IPS DF 4.7 (cell line): ENCODE measurements at regions not wholly inside any gene's neighbourhood (a gene's known extent, or its start where the extent isn't known, plus 50 kb on each side); places are given as distances from the start of the nearest gene placed in this dataset.

Experiments
- DNase-seq: peaks from one replicate; pipeline ENCODE4 v3.0.0-alpha.2; 2013; ENCODE audit warnings: low spot score; ENCODE audit errors: extremely low read depth

DNA sequence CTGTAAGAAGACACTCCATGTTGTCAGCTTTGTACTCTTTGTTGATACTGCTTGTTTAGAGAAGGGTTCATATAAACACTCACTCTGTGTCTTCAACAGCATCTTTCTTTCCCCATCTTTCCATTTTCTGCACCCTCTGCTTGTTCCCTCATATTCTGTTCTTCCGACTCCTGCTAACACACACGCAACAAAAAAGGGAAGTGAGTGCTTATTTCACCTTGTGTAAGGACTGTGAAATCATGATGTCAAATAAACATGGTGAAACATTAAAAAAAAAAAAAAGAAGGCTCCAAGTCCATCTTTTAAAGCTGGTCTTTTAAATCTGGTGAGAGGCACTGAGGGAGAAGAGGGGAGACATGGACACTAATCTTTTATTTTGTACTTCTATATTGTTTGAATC is 145.4 kb downstream of the RPAP3 start:
- no peak for DNase-seq

DNA sequence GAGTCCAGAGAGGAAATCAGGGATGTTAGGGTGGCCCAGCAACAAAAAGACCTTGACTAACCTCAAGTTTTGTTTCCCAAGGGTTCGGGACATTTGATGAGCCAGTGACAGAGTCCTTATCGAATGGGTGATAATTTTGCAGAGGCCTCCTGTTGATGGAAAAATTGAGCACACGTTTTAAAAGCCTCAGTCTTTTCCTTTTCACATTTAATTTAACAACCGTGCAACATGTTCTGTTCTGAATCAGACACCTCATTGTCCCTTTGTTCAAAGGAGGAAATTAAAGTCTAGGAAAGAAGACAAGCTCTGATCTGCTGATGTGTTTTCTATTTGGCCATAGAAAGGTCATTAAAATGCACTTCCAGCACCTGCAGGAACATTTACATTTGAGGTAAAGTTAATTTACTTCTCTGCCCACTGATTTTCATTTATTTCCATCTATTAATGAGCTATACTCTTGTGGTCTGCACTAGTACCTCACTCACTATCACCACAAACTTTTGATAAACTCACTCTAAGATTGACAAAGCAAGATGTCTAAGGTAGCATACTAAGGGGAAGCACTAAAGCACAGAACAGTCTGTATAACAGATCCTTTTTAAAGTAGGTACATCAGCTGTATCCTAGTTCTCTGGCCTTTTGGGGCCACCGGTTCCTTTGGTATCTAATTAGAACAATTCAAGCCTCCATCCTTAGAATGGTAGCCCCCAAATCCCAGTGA is 147.0 kb downstream of the RPAP3 start:
- DNase-seq, result no peak

DNA sequence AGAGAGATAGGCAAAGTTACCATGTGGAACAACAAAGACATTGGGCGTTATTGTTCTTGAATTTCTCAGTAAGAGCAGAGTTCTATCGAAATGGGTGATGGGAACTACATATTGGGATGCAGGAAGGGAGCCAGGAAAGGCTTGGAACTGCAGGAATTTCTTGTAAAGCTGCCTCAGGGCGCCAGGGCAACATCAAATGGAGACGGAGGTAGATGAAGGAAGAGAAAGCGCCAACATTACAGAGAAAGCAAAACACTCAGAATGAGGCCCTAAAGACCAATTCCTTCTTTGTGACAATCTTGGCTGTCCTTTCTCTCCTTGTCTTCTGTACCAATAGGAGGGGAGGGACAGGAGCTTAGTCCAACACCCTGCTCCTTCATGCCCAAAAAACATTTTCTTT is 148.4 kb downstream of the RPAP3 start:
- no peak for DNase-seq

DNA sequence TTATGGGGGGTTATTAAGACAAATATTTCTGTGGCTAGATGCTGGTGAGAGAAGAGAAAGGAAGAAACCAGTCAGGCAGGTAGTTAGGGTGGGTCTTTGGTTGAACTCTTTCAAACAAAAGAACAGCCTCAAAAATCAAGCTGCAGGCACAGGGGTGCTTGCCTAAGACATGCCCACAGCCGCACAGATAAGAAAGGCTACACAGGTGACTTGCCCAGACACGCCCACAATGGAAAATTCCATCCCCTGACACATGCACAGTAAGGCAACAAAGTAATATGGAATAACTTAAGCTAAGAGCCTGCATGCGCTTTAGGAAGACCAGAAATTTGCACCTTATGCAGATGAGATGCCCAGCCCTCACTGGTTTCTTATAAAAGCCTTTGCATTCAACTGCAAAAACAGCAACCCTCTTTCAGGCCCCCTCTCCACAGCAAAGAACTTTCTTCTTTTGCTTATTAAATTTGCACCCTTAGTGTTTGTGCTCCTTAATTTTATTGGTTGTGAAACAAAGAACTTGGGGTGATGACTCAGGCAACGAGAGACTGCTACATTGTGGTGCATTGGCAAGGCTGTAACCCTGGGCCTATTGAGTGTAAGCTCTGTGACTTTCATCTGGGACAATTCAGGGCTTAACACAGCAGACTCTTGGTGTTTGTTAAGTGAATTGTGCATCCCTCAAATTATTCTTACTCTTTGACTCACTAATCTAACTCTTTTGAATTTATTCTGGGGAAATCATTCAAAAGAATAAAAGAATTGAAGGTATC is 149.4 kb downstream of the RPAP3 start:
- DNase-seq, result no peak

DNA sequence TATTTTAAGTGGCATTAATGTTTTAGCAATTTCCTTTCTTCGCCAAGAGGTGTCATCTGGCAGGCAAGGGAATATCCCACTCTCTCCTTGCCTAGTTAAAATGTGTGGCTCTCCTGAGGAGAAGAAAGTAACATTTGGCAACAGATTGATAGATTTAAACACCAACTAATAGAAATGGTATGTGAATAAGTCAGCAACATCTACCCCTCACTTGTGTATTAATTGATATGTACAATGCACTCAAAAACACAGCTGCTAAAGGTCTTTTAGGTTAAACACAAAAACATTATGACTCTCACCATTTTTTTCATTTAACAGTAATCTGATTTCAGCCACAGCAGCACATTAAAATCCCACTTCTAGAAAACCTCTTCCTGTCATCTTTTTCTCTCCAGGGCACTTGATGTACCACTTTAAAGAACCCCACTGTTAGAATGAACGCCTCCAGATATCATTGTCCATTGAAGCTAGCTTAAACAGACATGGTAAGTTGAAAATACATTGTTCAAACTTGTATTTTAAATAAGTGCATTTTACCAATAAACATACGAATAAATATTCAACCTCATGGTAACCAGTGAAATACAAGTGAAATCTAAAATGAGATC is 151.7 kb downstream of the RPAP3 start:
- no peak for DNase-seq

DNA sequence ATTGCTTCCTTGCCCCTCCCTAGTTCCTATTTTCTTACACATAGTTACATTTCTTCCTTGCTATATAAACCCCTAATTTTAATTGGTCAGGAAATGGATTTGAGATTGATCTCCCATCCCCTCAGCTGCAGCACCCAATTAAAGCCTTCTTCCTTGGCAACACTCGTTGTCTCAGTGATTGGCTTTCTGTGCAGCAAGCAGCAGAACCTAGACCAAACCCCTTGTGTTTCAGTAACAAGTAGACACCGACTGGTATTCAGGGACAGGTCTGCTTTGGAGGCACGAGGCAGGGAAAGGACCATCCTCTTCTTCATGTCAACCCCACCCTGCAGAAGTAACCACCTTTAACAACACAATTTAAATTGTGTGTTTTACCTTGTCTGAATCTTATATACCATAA is 152.6 kb downstream of the RPAP3 start:
- DNase-seq, result no peak

DNA sequence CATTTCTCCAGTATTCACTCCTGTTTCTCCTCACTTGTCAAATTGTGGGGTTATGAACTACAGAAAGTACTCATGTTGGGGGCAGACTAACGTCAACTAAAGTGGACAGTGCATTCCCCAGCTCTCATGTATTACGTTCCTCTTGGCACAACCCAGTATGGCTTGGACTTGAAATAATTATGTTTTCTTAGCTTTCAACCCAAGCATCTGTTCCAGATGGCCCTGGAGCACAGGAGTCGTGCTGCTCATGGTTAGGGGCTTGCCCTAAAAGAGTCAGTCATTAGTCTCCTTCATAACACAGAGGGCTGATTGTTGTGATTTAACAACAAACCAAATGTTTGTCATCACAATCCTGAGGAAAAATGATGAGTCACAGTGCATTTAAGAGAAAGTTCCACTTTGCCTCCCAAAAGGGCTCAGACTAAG is 154.4 kb downstream of the RPAP3 start:
- no peak for DNase-seq

DNA sequence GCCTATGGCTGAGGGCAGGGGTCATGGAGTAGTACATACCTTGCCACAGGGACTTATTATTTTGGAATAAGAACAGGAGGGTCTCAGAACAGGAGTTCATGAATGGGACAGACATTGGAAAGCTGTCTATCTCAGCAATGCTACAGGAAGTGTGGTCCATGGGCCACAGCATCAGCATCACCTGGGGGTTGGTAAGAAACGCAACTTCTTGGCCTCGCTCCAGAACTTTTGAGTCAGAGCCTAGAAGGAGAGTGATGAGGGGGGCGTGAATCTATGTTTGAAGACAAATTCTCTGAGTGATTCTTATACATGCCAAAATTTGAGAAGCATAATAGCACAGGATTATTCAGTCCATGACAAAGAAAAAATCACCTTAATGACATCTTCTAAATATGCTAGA is 156.6 kb downstream of the RPAP3 start:
- DNase-seq, result no peak

DNA sequence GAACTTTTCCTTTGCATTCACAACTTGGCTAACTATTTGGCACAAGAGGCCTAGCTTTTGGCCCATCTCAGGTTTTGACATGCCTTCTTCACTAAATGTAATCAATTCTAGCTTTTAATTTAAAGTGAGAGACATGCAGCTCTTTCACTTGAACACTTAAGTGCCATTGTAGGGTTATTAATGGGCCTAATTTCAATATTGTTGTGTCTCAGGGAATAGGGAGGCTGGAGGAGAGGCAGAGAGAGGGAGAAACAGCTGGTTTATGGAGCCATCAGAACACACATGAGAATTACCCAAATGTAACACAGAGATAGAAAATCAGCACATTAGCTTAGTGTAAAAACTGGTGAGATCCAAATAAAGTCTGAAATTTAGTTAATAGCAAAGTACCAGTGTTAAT is 157.4 kb downstream of the RPAP3 start:
- DNase-seq, result no peak

DNA sequence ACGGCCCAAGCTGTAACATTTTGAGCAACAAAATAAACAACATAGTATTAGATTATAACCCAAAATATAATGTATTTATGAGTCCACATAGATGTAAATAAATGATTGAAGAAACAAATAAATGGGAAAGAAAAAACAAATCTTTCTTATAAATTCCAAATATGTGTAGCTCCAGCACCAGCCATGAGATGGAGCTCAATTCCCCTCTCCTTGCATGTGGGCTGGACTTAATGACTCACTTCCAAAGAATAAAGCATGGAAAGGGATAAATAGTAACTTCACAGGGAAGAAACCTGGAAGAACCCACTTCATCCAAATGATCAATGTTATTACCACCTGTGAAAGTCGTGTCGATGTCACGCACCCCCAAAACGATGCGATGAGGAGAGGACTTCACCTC is 158.8 kb downstream of the RPAP3 start:
- DNase-seq, result no peak

DNA sequence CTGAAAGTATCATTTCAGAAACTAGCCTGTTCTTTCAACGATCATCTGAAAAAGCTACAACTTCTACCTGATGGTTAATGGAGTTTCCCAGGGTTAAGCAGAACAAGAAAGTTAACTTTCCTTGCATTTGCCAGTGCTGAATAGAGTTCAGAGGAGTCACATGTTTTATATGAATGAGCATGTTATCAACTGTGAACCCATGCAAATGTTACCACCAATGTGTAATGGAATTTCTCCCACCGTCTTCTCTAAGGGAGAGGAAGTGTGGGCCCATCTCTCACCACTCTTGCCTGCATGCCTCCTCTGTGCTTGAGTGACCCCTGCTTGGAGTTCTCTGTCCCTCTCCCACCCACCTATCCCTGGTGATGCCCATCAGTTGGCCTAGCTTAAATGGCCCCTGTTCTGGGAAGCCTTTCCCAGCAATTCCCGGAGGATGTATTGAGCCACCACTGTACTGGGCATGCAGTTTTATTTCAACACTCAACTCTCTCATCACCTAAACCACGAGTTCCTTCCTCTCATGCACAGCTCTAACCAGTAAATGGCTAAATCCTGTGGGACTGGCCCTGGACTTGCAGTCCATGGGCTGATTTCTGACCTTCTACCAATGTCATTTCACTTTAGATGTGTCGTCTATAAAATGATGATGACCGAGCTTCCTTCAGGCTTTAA is 159.8 kb downstream of the RPAP3 start:
- DNase-seq, result no peak

DNA sequence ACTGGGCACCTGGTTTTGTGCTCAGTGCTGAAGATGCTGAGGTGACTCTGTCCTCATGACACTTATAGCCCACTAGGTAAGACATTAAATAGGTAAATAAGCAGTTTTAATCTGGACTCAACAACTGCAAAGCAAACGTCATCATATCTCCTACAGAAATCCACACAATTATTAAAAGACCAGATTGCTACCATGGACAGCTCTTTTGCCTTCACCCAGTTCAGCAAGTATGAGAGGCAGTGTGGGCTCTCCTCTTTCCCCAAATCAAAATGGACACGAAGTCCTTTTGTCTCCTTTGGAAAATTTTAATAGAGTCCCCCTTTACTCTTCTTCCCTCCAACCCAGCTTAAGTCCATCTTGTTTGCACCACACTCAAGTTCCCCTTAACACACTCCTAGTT is 171.1 kb downstream of the RPAP3 start:
- DNase-seq, result no peak

DNA sequence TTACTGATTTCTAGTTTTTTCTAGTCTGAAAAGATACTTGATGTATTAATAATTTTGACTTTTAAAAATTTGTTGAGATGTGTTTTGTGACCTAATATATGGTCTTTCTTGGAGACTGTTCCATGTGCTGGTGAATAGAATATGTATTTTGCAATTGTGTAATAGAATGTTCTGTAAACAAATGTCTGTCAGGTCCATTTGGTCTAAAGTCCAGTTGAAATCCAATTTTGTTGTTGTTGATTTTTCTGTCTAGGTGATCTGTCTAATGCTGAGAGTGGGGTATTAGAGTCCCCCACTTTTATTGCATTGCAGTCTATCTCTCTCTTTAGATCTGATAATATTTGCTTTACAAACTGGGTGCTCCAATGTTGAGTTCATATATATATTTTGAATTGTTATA is 175.8 kb downstream of the RPAP3 start:
- DNase-seq, result no peak

DNA sequence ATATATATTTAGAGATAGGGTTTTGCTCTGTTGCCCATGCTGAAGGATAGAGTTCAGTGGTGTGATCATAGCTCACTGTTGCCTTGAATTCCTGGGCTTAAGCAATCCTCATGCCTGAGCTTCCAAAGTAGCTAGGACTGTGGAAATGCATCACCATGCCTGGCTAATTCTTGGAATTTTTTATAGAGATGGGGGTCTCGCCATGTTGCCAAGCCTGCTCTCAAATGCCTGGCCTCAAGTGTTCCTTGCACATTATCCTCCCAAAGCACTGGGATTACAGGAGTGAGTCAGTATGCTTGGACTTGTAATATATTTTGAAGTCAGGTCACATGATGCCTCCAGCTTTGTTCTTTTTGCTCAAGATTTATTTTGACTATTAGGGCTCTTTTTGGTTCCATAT is 178.0 kb downstream of the RPAP3 start:
- no peak for DNase-seq

DNA sequence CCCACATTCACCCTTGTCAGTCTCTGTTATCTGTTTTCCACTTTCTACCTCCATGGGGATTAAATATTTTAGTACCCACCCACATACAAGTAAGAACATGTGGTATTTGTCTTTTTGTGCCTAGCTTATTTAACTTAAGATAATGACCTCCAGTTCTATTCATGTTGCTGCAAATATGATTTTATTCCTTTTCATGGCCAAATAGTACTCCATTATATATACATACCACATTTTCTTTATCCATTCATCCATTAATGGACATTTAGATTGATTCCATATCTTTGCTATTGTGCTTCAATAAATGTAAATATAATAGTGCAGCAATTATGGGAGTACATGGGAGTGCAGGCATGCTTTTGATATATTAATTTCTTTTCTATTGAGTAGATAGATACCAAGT is 185.8 kb downstream of the RPAP3 start:
- no peak for DNase-seq

DNA sequence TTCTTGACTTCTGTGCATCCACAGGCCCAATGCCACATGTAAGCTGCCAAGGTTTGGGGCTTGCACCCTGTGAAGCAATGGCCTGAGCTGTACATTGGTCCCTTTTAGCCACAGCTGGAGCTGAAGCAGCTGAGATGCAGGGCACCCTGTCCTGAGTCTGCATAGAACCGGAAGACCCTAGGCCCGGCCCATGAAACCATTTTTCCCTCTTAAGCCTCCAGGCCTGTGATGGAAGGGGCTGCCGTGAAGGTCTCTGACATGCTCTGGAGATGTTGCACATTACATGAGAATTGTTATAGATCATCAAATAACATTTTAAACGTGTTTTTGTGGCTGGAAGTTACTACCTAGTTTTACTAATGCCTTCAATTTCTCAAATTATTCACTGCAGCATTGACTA is 188.7 kb downstream of the RPAP3 start:
- DNase-seq, result no peak

DNA sequence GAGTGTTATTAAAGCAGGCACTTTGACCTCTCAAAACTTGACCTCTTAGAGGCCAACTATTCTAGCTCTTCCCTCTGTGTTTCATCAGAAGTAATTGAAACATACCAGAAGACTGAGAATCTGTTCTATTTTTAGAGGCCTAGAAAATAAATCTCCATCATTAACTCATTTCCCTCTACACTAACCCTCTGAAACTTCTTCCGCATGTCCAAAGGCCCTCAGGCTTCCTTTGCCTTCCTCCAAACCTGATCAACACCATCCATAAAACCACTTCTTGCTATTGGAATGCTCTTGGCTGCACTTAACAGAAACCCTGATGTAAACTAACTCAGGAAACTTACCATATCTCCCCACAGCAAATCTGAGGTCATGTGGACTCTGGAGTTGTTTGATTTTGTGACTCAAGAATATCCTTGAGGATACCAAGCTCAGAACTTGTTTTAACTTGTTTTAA is 196.4 kb downstream of the RPAP3 start:
- DNase-seq, result no peak

DNA sequence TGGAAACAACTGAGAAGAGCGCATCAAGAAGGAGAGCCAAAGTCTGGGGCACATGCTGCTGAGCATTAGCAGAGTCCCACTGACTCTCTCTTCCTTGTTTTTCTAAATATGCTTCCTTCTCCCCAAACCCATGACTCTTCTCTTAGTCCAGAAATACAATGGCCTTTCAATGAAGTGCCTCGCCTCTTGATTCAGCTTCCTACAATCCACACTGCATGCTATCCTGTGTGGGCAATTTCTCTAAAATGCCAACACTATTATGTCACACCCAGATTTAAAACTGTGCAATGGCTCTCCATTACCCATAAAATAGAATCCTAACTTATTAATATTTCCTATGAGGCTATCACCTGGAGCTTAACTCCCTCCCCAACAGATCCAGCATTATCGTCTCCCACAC is 198.6 kb downstream of the RPAP3 start:
- no peak for DNase-seq

DNA sequence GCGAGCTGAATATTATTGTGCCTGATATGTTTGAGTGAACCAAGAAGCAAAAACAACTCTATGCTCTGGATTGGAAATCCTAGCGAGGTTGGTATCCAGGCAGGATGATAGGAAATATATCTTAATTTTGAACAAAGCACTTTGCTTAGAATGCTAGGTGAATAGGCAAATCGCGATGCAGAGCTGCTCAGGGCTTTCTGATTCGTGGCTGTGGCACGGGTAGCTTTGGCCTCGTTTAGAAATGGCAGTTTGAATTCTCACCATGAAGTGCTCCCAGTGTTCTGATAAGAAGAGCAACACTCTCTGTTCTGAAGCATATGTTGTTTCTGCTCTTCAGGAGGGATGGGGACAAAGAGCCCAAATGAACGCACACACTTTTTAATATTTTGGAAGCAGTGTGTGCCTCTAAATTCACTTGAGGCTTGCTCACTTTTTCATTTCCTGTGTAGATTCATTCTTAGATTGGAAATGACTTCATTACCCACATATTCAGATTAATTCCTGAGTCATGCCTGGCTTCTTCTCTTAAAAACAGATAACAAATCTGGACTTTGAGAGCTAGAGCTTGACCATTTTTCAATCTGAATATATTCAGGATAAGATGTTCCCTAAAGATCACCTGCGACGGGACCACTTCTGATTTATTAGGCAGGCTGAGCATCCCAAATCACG is 200.9 kb downstream of the RPAP3 start:
- no peak for DNase-seq

DNA sequence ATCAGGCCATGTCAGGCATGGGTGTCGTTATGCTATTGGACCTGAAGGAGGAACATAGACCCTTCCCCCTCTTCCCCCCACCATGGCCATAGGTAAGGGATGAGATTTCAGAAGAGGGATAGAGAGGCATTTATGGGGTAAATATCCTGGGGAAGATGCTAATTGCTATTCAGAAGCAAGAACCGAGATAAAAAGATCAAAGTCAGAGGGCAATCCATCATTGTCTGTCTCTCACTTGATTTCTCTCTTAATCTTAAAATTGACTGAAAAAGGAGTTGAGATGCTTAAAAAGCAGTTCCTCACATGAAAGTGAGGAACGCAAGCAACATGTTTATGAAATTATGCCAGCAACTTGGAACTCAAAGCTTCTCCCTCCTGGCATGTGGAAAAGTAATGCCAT is 212.0 kb downstream of the RPAP3 start:
- DNase-seq, result no peak

DNA sequence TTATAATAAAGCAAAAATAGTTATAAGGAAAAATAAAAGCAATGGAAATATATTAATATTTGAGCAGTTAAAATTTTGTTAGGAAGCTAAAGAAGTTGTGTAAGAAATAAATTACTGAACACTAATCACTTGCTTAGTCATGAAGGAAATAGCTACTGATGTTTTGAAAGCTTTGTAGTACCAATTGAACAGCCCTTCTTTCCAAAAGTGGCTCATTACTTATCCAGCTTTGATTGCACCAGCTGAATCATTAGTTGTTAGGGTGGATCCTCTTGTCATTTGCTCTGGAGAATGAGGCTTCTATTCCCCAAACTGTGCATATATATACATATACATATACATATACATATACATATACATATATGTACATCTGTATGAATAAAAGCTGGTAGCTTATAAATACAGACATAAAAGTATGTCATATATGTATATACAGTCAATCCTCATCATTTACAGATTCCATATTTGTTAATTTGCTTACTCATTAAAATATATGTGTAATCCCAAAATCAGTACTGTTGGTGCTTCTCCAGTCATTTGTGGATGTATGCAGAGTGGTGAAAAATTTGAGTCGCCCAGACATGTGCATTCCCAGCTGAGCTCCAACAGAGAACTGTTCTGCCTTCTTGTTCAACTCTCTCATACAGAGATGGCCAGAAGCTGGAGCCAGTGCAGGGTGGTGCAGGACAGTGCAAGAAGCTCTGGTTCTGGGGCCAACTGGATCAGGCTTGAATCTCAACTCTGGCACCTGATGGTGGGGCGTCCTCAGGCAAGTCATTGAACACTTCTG is 214.1 kb downstream of the RPAP3 start:
- DNase-seq, result no peak
